MM.1S (cell line): ENCODE measurements at regions not wholly inside any gene's neighbourhood (a gene's known extent, or its start where the extent isn't known, plus 50 kb on each side); places are given as distances from the start of the nearest gene placed in this dataset.
"Not testable (repeated sequence)": the region's sequence is repeated elsewhere in the genome, so short reads cannot be mapped to it uniquely, and the experiment has no call there.

Source experiments
- DNase-seq: peaks from one replicate; pipeline ENCODE4 v3.0.0-alpha.2; 2015
- H2AFZ ChIP-seq: fragments of 300-600 bp; sonication (generic); 2 replicates; pipeline ENCODE4 v1.6.0; 2016; ENCODE audit warnings: antibody characterized with exemption, low read length
- H3F3A ChIP-seq: fragments of 300-600 bp; sonication (generic); 2 replicates; pipeline ENCODE4 v1.6.1; 2016; ENCODE audit warnings: mild to moderate bottlenecking, antibody characterized with exemption, low read length, moderate library complexity, mixed read lengths; ENCODE audit not compliant: insufficient read depth
- H3K27ac ChIP-seq: fragments of 300-600 bp; sonication (generic); 2 replicates; pipeline ENCODE4 v1.5.1; 2016; ENCODE audit warnings: mild to moderate bottlenecking, low read length
- H3K27me3 ChIP-seq: fragments of 300-600 bp; sonication (generic); replicated peaks from 2 replicates; pipeline ENCODE4 v1.6.0; 2016; ENCODE audit warnings: low read length; ENCODE audit not compliant: insufficient read depth
- H3K36me3 ChIP-seq: fragments of 300-600 bp; sonication (generic); replicated peaks from 2 replicates; pipeline ENCODE4 v1.6.1; 2016; ENCODE audit warnings: mild to moderate bottlenecking, low read length, mixed read lengths; ENCODE audit not compliant: insufficient read depth
- H3K4me1 ChIP-seq: fragments of 300-600 bp; sonication (generic); 2 replicates; pipeline ENCODE4 v1.6.1; 2016; ENCODE audit warnings: low read length, mixed read lengths
- H3K4me2 ChIP-seq: fragments of 300-600 bp; sonication (generic); 2 replicates; pipeline ENCODE4 v1.6.0; 2016; ENCODE audit warnings: low read depth, low read length
- H3K4me3 ChIP-seq: fragments of 300-600 bp; sonication (generic); 2 replicates; pipeline ENCODE4 v1.5.1; 2016; ENCODE audit warnings: low read length, mixed read lengths
- H3K79me2 ChIP-seq: fragments of 300-600 bp; sonication (generic); 2 replicates; pipeline ENCODE4 v1.6.1; 2016; ENCODE audit warnings: mixed run types, low read length, mixed read lengths
- H3K9ac ChIP-seq: fragments of 300-600 bp; sonication (generic); 2 replicates; pipeline ENCODE4 v1.6.1; 2016; ENCODE audit warnings: low read length, mixed read lengths
- H3K9me2 ChIP-seq: fragments of 300-600 bp; sonication (generic); replicated peaks from 2 replicates; pipeline ENCODE4 v1.6.1; 2016; ENCODE audit warnings: mild to moderate bottlenecking, low read length, mixed read lengths; ENCODE audit not compliant: insufficient read depth
- H3K9me3 ChIP-seq: fragments of 300-600 bp; sonication (generic); replicated peaks from 2 replicates; pipeline ENCODE4 v1.6.1; 2016; ENCODE audit warnings: mild to moderate bottlenecking, low read length, mixed read lengths; ENCODE audit not compliant: insufficient read depth
- H4K20me1 ChIP-seq: fragments of 300-600 bp; sonication (generic); 2 replicates; pipeline ENCODE4 v1.6.1; 2016; ENCODE audit warnings: mild to moderate bottlenecking, low read length, moderate library complexity, mixed read lengths; ENCODE audit not compliant: insufficient read depth
- CTCF ChIP-seq: fragments of 300-600 bp; sonication (generic); IDR thresholded peaks from 2 replicates; pipeline ENCODE4 v1.5.1; 2016; ENCODE audit warnings: antibody characterized with exemption, low read length, mixed read lengths
- EZH2 ChIP-seq: fragments of 300-600 bp; sonication (generic); optimal IDR thresholded peaks from 2 replicates; pipeline ENCODE3; 2017; ENCODE audit warnings: low read depth, mild to moderate bottlenecking, antibody characterized with exemption, low read length, mixed read lengths
- EZH2phosphoT487 ChIP-seq: fragments of 300-600 bp; sonication (generic); IDR thresholded peaks from 2 replicates; pipeline ENCODE4 v1.6.1; 2018; ENCODE audit warnings: antibody characterized with exemption, low read length

GRCh38 chr20:5390720-5391119 is 74.0 kb upstream of the PROKR2 start:
- Histone ChIP-seq H4K20me1 (no peaks in the 10 kb centered on the region), H2AFZ (no peak overlapping the region), H3K4me3 (no peak overlapping the region), H3K27ac (no peak overlapping the region), H3K9me3 (no peaks in the 10 kb centered on the region), H3F3A (no peaks in the 10 kb centered on the region), H3K9ac (no peak overlapping the region), H3K4me1 (no peaks in the 10 kb centered on the region), H3K9me2 (no peaks in the 10 kb centered on the region), H3K36me3 (no peaks in the 10 kb centered on the region), H3K79me2 (no peaks in the 10 kb centered on the region), H3K4me2 (no peak overlapping the region), H3K27me3 (no peaks in the 10 kb centered on the region)
- TF ChIP-seq EZH2phosphoT487 (no peak), EZH2 (no peak), CTCF (no peak)
- DNase-seq: no peak

GRCh38 chr20:5386846-5387245 is 70.1 kb upstream of the PROKR2 start:
- H3K4me3 ChIP-seq, H4K20me1 ChIP-seq, H3K27me3 ChIP-seq, H3F3A ChIP-seq, H3K79me2 ChIP-seq, H3K9me2 ChIP-seq, H3K4me2 ChIP-seq, H3K9ac ChIP-seq, H2AFZ ChIP-seq, H3K36me3 ChIP-seq, H3K27ac ChIP-seq, H3K4me1 ChIP-seq, H3K9me3 ChIP-seq, DNase-seq: not testable (repeated sequence)

GRCh38 chr20:5381527-5381926 is 64.8 kb upstream of the PROKR2 start:
- not testable (repeated sequence) for H3K4me2 ChIP-seq, H3K9me3 ChIP-seq, H3K9ac ChIP-seq, H3F3A ChIP-seq, DNase-seq, H3K27ac ChIP-seq, H3K36me3 ChIP-seq, H2AFZ ChIP-seq, H3K27me3 ChIP-seq, H4K20me1 ChIP-seq, H3K9me2 ChIP-seq, H3K4me1 ChIP-seq, H3K79me2 ChIP-seq, H3K4me3 ChIP-seq

- Histone ChIP-seq H3K9me2 (no peaks in the 10 kb centered on the region), H3K4me1 (no peaks in the 10 kb centered on the region), H3K4me2 (no peak overlapping the region), H3F3A (no peaks in the 10 kb centered on the region), H4K20me1 (no peaks in the 10 kb centered on the region), H3K9ac (no peak overlapping the region), H3K79me2 (no peaks in the 10 kb centered on the region), H3K27me3 (no peaks in the 10 kb centered on the region), H3K27ac (no peak overlapping the region), H3K9me3 (no peaks in the 10 kb centered on the region), H3K36me3 (no peaks in the 10 kb centered on the region), H3K4me3 (no peak overlapping the region), H2AFZ (no peak overlapping the region)
- TF ChIP-seq EZH2: no peak
- no peak for TF ChIP-seq EZH2phosphoT487
- TF ChIP-seq CTCF: no peak
- no peak for DNase-seq
Observed at GRCh38 chr20:5377484-5377883, 60.7 kb upstream of the PROKR2 start.
